Pons (tissue), 1 donor: ENCODE measurements at regions not wholly inside any gene's neighbourhood (a gene's known extent, or its start where the extent isn't known, plus 50 kb on each side); places are given as distances from the start of the nearest gene placed in this dataset.
A peak's percentile ranks its signal among the peaks of the same experiment; 100 is the strongest.
"Not testable (repeated sequence)": the region's sequence is repeated elsewhere in the genome, so short reads cannot be mapped to it uniquely, and the experiment has no call there.

ENCODE experiments used
- DNase-seq: peaks from one replicate; pipeline ENCODE4 v3.0.0-alpha.2; 2016; ENCODE audit warnings: low spot score

GRCh38 chr6:6091608-6092002, 84.9 kb upstream of the NRN1 start:
- DNase-seq, result no peak

DNA sequence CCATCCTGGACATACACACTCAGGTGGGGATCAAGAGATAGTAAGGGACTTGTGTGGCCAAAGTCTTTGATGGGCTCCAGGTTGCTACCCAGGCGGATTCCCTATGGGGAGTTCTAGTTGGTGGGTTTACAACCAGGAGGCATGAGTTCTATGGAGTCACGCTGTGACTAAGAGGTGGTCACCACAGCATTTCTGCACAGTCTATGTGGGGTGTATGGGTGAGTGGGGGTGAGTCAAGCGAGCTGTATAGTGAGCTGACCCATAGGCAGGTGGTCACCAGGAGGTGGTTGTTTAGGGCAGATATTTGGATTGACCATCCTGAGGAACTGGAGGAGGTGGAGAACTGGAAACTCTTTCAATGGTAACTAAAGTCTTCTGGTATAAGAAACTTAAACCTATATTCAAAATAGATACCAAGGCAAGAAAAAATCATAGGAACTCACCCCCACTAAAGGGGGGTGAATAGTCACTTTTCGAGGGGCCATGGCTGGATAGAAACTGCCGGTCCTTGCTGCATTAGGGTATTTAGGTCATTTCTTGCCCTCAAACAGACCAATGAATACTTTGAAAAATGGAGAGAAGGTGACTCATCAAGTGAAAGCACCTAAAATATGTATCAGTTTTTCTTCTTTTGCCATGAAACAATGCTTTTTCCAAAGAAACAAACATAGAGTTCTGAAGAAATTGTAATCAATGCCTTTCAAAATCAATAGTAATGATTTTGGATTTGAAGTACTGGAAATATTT, 84.3 kb upstream of the NRN1 start:
- no peak for DNase-seq

- peak; percentile 20 for DNase-seq
Measured at GRCh38 chr6:6085928-6086668, 79.4 kb upstream of the NRN1 start.

- DNase-seq, result no peak
Measured at GRCh38 chr6:6080975-6081374, 74.2 kb upstream of the NRN1 start.

GRCh38 chr6:6074190-6074589, 67.5 kb upstream of the NRN1 start:
- no peak for DNase-seq

DNA sequence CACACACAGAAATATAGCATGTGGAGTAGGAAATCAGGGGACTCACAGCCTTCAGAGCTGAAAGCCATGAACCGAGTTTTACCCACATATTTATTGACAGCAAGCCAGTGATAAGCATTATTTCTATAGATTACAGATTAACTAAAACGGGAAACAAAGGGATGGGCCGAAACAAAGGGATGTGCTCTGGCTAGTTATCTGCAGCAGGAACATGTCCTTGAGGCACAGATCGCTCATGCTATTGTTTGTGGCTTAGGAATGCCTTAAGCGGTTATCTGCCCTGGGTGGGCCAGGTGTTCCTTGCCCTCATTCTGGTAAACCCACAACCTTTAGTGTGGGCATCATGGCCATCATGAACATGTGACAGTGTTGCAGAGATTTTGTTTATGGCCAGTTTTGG, 61.4 kb upstream of the NRN1 start:
- DNase-seq, result not testable (repeated sequence)

DNA sequence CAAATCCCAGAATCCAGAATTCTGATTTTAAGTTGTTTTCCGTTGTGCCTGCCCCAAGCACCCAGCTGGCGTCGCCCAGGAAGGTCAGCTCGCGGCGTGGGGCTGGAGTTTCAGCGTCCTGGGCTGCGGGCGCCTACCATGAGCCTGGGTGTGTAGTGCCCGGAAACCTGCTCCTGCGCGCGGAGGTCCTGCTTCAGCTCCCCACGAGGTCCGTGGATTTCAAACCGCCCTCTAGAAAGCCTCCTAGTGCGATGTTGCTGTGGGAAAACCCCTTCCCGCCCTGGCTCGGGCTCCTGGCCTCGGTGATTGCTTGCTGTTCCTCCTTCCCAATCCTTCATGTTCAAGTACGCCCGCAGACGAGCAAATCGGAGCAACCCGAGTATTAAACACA, 51.3 kb upstream of the NRN1 start:
- DNase-seq, result no peak

GRCh38 chr6:6057442-6058053, 50.8 kb upstream of the NRN1 start:
- DNase-seq, result peak; percentile 73
